NCI-H2171 (cell line): ENCODE measurements at regions not wholly inside any gene's neighbourhood (a gene's known extent, or its start where the extent isn't known, plus 50 kb on each side); places are given as distances from the start of the nearest gene placed in this dataset.
A peak's percentile ranks its signal among the peaks of the same experiment; 100 is the strongest.
"Not testable (repeated sequence)": the region's sequence is repeated elsewhere in the genome, so short reads cannot be mapped to it uniquely, and the experiment has no call there.

Experiments used
- DNase-seq: peaks from one replicate; lab custom pipeline; 2025; lab: John Stamatoyannopoulos, UW

- no peak for DNase-seq
Measured at GRCh38 chr2:219726916-219727315, 99.5 kb downstream of the SLC4A3 start.

- DNase-seq = no peak
Measured at GRCh38 chr2:219727771-219728429, 100.5 kb downstream of the SLC4A3 start.

DNA sequence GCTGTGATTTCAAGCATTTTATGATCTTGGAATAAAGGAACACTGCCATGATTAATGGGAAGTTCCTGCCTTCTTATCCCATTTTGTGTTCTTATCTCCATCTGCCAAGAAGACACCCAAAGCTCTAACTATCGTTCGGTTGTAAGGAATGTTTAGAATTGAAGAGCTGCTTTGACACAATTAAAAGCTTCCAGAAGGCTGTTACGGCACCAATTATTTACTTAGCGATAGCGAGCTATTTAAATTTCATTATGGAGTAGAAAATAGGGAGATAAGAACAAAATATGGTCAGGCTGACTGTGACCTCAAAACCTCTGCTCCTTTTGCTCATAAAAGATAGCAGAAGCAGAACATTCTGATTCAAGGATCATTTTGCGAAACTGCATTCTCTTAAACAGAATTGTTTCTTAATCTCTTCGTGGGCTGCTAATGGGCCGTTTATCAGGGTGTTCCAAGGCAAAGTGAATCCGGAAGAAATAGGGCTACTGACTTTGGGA, 101.6 kb downstream of the SLC4A3 start:
- DNase-seq = no peak

DNA sequence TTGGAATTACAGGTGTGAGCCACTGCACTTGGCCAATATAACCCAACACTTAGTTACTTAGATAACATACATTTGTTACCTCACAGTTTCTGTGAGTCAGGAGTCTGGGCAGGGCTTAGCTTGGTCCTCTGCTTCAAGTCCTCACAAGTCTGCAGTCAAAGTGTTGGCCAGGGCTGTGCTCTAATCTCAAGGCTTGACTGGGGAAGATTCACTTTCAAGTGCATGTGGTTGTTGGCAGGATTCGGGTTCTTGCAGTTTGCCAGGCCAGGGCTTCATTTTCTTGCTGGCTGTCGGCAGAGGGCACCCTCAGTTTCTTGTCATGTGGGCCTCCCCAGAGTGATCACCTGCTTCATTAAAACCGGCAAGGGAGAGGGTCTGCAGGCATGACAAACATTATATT, 103.7 kb downstream of the SLC4A3 start:
- no peak for DNase-seq

DNA sequence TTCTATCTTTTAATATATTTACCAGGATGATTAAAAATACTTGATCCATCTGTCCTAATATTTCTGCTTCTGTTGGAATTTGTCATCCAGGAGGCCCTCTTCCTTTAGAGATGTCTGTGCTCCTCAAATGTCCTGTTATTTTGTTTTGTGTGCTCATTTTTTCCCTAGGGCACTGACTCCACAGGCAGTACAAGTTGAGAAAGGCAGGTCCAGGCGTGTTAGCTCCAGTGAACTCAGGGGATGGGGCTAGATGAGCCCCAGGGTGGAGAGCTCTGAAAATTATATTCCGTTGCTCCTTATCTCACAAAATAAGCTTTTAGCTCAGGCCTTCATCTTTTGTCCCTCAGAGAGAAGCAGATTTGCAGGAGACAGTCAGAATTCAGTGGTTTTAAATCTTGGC, 105.7 kb downstream of the SLC4A3 start:
- DNase-seq = peak; percentile 7

GRCh38 chr2:219733746-219734145, 106.3 kb downstream of the SLC4A3 start:
- DNase-seq = no peak

DNA sequence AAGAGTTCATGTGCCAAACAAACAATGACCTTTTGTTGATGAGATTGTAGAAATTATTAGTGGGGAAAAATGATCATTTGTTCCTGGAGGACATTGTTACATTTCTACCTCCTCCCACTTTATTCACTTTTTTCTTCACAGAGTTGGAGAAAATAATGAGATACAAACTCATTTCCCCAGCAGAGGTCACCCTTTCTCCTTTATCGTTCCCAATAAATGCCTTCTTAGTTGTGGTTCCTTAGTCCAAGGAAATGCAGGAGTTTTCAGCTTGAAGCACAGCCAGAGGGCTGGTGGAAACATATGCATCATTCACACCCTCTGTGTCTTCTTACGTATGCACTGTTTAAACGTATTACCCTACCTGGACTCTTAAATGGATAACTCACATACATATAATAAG, 108.8 kb downstream of the SLC4A3 start:
- DNase-seq = peak; percentile 51

DNA sequence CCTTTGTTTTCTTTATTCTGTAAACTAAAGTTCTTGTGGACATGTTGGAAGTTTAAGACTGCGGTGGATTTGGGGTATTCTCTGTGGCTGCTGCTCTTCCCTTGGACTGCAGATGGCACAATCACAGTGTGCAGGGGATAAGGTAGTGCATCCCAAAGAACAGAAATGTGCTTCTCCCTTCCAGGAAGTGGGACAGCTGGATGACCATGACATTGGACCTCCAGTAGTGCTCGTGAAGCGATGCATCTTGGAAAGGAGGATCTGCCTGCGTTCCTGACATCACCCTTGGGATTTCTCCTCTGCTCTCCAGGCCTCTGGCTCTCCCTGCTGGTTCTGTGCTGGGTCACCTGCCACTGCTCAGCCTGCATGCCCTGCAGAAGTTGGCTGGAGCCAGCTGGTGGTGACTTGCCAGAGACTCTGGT, 109.9 kb downstream of the SLC4A3 start:
- DNase-seq = peak; percentile 13

DNA sequence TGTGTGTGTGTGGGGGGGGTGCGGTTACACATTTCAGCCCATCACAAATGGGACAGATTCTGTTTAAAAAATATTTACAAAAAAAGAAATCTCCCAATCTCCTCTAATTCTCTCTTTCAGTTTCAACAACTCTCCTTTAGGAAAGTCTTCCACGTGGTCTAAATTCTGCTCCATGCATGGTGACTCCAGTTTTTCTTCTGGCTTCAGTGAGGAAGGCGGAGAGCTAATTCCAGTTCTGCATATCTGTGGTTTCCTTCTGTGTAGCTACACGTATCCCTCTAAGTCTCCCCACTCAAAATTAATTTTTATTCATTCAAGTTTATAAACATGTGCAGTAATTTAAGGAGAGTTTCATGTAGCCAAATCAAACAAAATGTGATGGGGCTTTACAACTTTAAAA, 111.6 kb downstream of the SLC4A3 start:
- no peak for DNase-seq

DNA sequence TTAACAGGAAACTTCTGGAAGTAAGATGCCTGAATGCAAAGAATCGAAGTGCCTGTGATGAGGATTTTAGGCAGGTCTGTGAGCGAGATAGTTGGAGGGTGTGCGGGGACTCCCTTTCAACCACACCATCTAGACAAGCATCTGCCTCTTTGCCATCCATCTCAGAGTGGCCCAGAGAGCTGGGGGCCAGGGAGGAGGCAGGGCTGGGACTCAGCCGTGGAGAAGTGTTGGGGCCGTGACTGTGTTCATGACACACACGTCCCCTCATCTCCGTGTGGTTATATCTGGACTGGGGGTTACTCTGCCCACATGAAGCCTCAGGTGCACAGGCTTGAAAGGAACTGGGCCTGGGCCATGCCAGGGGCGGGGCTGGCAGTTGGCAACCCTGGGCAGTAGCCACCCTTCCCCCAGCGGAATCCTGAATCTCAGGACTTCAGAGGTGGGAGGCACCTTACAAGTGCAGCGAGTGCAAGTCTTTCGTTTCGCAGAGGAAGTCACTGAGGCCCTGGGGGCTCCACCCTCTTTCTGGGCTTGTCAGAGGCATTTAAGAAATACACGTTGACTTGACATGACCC, 112.5 kb downstream of the SLC4A3 start:
- DNase-seq = no peak

- no peak for DNase-seq
Measured at GRCh38 chr2:219743548-219743947, 116.1 kb downstream of the SLC4A3 start.

GRCh38 chr2:219744066-219744465, 116.6 kb downstream of the SLC4A3 start:
- no peak for DNase-seq

GRCh38 chr2:219744600-219744999, 117.2 kb downstream of the SLC4A3 start:
- DNase-seq = peak; percentile 7

GRCh38 chr2:219747637-219748036, 120.2 kb downstream of the SLC4A3 start:
- DNase-seq = no peak

DNA sequence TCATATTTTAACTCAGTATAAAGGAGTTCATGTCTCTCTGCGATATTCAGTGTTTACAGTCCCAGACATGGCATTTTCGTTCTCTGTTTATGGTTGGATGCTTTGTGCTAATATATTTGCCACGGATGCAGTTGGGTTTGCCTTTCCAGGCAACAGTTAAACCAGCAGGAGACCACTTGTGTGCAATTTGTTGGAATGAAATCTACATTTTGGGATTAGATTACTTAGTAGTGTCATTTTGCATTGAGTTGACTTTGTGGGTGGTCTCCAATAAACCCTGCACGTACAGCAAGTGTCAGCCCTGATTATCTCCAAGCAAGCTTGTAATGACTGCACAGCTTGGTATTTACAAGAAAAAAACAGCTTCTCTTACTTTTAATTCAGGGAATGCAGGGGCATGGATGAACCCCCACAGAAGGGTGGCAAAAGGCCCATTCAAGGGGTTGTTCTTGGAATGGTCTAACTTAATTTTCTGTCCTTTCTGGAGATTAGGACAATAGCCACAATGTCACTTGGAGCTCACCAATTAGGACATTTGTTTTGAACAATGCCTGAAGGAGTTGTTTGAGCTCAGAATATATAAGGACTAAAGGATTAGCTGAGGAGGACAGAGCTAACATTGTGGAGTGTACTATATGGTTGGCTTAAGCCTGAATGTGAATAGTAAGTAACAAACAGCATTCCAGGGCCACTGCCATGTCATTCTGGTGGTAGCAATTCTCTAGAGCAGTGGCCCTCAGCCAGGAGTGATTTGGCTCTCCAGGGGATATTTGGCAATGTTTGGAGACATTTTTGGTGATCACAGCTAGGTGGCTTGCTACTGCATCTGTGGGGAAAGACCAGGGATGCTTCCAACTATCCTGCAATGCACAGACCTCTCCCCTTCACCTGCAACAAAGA, 121.5 kb downstream of the SLC4A3 start:
- DNase-seq = peak; percentile 55

GRCh38 chr2:219751121-219751520, 123.7 kb downstream of the SLC4A3 start:
- DNase-seq = not testable (repeated sequence)

- DNase-seq = no peak
Measured at GRCh38 chr2:219752726-219753125, 125.3 kb downstream of the SLC4A3 start.

- no peak for DNase-seq
Measured at GRCh38 chr2:219758907-219759680, 131.7 kb downstream of the SLC4A3 start.

DNA sequence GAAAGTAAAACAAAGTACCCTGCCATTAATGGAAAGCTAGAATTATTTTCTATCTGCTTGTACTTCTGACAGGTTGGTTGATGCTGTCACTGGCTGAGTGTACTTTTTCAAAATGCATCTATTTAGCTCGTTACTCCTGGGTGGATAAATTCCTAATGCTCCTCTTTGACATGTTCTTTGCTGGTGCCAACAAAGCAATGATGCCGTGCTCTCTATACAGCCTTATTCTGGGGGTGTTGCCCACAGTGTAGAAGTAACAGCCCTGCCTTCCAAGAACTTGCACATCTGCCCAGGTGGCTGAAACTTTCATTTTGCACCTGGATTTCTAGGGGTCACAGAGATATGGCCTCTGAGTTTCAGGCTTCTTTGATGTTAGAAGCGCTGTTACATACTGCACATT, 132.4 kb downstream of the SLC4A3 start:
- no peak for DNase-seq

- no peak for DNase-seq
Measured at GRCh38 chr2:219765231-219765911, 137.9 kb downstream of the SLC4A3 start.

- DNase-seq = no peak
Measured at GRCh38 chr2:219766658-219767057, 139.2 kb downstream of the SLC4A3 start.
